Ishikawa (cell line): ENCODE measurements at regions not wholly inside any gene's neighbourhood (a gene's known extent, or its start where the extent isn't known, plus 50 kb on each side); places are given as distances from the start of the nearest gene placed in this dataset.

ENCODE experiments used
- CEBPB ChIP-seq: IDR thresholded peaks from 2 replicates; pipeline ENCODE4 v1.6.1; 2012
- EP300 ChIP-seq: IDR thresholded peaks from 2 replicates; pipeline ENCODE4 v1.6.1; 2012; ENCODE audit warnings: borderline replicate concordance
- RAD21 ChIP-seq: IDR thresholded peaks from 2 replicates; pipeline ENCODE4 v1.6.1; 2012; ENCODE audit warnings: low read depth
- TAF1 ChIP-seq: IDR thresholded peaks from 2 replicates; pipeline ENCODE4 v1.6.1; 2012; ENCODE audit warnings: low read depth, mild to moderate bottlenecking
- TCF12 ChIP-seq: IDR thresholded peaks from 2 replicates; pipeline ENCODE4 v1.6.1; 2012; ENCODE audit warnings: low read depth
- TEAD4 ChIP-seq: IDR thresholded peaks from 2 replicates; pipeline ENCODE4 v1.6.1; 2012
- USF1 ChIP-seq: IDR thresholded peaks from 2 replicates; pipeline ENCODE4 v1.6.1; 2012
- YY1 ChIP-seq: IDR thresholded peaks from 2 replicates; pipeline ENCODE4 v1.6.1; 2012; ENCODE audit warnings: low read depth
- TF ChIP-seq, protein P1 (sequence below): IDR thresholded peaks from 2 replicates; pipeline ENCODE4 v1.6.1; 2012

DNA sequence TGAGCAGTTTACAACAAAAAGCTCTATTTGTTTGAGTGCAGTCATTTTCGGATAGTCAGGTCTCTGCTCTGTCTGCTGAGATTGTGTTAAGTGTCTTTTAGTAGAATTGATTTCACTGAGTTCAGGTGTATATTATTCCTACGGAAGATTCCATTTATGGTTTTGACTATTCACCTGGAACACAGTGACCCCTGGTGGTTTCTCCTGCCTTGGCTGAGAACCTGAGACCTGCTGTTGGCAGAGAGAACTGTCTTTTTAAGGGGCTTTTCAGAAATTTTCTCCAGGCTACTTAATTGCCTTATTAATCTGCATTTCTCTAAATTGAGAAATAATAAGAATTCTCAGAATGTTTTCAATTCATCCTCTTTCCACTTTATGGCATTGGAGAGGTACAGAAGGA, 508.0 kb downstream of the TBC1D32 start:
- no peak for TF ChIP-seq TCF12
- no peak for TF ChIP-seq EP300
- no peak for TF ChIP-seq CEBPB
- no peak for TF ChIP-seq TAF1
- TF ChIP-seq RAD21 = peak; percentile 62
- TF ChIP-seq USF1 = no peak
- TF ChIP-seq YY1 = no peak
- no peak for TF ChIP-seq TEAD4
- TF ChIP-seq, protein P1, sequence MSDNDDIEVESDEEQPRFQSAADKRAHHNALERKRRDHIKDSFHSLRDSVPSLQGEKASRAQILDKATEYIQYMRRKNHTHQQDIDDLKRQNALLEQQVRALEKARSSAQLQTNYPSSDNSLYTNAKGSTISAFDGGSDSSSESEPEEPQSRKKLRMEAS = no peak
